Tibial nerve (tissue), 3 donors: ENCODE measurements at regions not wholly inside any gene's neighbourhood (a gene's known extent, or its start where the extent isn't known, plus 50 kb on each side); places are given as distances from the start of the nearest gene placed in this dataset.

Experiments used
- POLR2A ChIP-seq, 2 donors: fragments of 450-650 bp; IDR thresholded peaks; one replicate each; pipeline ENCODE4 v1.6.1; 2017; ENCODE audit warnings: antibody characterized with exemption in 2 of 2, mild to moderate bottlenecking in 2 of 2, moderate library complexity in 2 of 2
- TF ChIP-seq, protein P1 (sequence below), 5 experiments: fragments of 200-600 bp in 3 of 5; fragments of 450-650 bp in 2 of 5; sonication (generic) in 3 of 5; IDR thresholded peaks; one replicate each; pipeline ENCODE4 v1.5.1; 2016 to 2019; ENCODE audit warnings: antibody characterized with exemption in 5 of 5, mild to moderate bottlenecking in 3 of 5, moderate library complexity in 2 of 5

DNA sequence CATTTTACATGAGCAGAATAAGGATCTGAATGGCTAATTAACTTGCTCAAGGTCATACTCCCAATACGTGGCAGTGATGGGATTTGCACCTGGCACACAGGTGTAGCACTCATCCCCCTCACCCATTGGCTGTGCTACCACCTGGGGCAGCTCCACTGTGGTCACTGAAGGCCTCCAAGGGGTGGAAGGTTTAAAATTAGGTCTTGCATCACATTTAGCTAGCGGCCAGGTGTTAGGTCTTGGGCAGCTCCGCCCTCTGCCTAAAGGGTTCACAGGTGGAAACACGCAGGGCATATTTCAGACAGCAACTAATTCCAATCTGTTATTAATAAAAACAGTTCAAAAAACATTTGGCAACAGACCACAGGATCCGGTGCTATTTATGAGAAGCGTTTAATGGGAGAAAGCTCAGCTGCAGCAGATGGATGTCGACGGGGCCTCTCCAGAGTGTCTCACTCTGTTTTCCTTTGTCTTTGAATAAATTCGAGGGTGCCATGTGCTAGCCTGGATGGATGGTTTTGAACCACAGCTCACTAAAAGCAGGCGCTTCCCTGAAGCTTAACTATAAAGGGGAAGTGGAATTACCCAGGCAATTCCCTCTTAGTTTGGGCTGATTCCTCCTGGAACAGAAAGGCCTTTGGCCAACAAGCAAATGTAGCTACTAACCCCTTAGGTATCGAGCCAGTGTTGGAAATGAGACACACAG lies 1017.6 kb downstream of the TYW1 start:
- TF ChIP-seq, protein P1, sequence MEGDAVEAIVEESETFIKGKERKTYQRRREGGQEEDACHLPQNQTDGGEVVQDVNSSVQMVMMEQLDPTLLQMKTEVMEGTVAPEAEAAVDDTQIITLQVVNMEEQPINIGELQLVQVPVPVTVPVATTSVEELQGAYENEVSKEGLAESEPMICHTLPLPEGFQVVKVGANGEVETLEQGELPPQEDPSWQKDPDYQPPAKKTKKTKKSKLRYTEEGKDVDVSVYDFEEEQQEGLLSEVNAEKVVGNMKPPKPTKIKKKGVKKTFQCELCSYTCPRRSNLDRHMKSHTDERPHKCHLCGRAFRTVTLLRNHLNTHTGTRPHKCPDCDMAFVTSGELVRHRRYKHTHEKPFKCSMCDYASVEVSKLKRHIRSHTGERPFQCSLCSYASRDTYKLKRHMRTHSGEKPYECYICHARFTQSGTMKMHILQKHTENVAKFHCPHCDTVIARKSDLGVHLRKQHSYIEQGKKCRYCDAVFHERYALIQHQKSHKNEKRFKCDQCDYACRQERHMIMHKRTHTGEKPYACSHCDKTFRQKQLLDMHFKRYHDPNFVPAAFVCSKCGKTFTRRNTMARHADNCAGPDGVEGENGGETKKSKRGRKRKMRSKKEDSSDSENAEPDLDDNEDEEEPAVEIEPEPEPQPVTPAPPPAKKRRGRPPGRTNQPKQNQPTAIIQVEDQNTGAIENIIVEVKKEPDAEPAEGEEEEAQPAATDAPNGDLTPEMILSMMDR (IDR thresholded peaks at IDR 0.05), result no peak
- no peak for TF ChIP-seq POLR2A (IDR thresholded peaks at IDR 0.05)
